Stimulated activated CD8-positive, alpha-beta memory T cell treated with anti-CD3 and anti-CD28 coated beads, Interleukin-4, amount 100 ng/mL, for 48 hours (primary cell): ENCODE measurements at regions not wholly inside any gene's neighbourhood (a gene's known extent, or its start where the extent isn't known, plus 50 kb on each side); places are given as distances from the start of the nearest gene placed in this dataset.
A peak's percentile ranks its signal among the peaks of the same experiment; 100 is the strongest.
"Not testable (repeated sequence)": the region's sequence is repeated elsewhere in the genome, so short reads cannot be mapped to it uniquely, and the experiment has no call there.

Experiments used
- DNase-seq: peaks from one replicate; pipeline ENCODE4 v3.0.0-alpha.2; 2020

DNA sequence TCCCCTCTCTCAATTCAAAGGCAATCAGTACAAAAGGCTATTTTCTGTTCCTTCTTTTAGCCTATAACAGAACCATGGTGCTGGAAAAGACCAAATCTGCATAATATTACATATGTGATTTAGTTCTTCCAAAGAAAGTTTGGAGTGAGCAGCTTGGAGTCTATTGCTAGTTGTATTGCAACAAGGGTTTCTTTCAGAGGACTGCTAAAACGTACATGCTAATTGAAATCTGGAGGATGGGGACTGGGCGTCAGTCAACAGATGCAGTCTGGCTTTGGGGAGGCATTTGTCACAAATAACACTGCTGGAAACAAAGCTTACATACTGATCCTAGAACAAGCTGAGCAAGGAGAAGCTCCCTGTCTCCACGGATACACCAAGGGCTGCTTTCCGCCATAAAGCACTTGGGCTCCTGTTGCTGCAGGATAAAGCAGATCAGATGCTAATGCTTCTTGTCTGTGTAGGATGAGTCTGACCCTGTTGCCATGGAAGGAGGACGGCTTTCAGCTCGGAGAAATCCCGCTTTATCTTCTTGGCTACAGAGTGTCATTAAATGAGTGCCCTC lies 883.5 kb downstream of the SORCS1 start:
- no peak for DNase-seq

- DNase-seq, result no peak
These were observed 886.1 kb downstream of the SORCS1 start for GRCh38 chr10:106278383-106278782.

DNA sequence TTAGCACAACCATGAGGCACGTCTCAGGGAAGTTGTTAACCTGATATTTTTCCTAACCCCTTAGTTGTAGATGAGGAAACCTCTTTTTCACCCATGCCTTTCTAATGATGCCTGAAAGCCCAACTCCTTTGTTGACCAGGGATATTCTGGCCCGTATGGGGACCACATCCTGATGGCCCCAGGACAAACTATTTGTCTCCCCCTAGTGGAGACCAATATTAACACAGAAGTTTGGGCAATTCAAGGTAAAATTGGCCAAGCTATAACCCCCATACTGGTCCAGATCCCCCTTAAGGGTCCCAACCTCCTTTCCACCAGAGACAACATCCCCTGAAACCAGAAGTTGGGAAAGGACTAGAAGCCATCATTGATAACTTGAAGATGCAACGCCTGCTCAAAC lies 893.3 kb downstream of the SORCS1 start:
- no peak for DNase-seq

GRCh38 chr10:106268000-106268399 lies 896.5 kb downstream of the SORCS1 start:
- DNase-seq, result no peak

- no peak for DNase-seq
These were observed 896.9 kb downstream of the SORCS1 start for GRCh38 chr10:106267591-106267990.

DNA sequence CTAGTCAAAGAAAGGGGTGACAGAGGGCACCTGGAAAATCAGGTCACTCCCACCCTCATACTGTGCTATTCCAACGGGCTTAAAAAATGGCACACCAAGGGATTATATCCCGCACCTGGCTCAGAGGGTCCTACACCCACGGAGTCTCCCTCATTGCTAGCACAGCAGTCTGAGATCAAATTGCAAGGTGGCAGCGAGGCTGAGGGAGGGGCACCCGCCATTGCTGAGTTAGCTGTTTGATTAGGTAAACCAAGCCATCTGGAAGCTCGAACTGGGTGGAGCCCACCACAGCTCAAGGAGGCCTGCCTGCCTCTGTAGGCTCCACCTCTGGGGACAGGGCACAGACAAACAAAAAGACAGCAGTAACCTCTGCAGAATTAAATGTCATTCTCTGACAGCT lies 907.1 kb downstream of the SORCS1 start:
- DNase-seq, result not testable (repeated sequence)

GRCh38 chr10:106255111-106255678 lies 909.3 kb downstream of the SORCS1 start:
- DNase-seq, result no peak

- no peak for DNase-seq
These were observed 910.4 kb downstream of the SORCS1 start for GRCh38 chr10:106254071-106254470.

DNA sequence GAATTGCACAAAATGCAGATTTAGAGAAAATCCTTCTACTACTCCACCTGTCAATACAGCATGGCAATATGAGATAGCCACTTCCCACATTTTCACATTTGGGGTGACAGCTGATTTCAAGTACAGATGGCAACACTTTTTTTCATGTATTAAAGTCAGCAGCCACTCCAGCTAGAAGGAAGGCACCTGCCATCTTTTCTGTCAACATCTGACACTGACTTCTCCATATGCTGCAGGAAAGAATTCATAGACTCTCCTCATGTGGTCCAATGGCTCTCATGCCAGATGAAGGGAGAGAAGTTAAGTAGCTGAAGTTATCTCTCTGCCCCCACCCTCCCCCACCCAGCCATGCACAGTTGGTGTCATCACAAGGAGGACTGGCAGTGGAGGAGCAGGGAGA lies 912.0 kb downstream of the SORCS1 start:
- no peak for DNase-seq

DNA sequence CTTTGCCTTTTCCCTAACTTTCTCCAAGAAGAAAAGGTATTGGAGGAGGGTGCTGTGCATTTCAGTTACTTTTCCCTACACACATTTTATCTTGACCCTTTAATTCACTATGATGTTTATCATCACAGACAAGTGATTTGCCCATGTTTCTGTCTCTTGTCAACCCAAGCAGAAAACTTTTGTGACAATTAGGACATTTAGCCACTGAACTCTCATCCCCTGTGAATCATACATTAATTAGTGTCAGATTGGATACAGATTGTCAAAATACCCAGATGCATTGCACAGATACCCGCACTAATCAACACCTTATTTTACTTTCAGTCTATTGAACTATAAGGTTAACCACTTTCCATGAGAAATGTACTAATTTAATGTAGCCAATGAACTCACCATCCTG lies 912.9 kb downstream of the SORCS1 start:
- DNase-seq, result no peak

GRCh38 chr10:106242301-106242700 lies 922.2 kb downstream of the SORCS1 start:
- DNase-seq, result no peak

DNA sequence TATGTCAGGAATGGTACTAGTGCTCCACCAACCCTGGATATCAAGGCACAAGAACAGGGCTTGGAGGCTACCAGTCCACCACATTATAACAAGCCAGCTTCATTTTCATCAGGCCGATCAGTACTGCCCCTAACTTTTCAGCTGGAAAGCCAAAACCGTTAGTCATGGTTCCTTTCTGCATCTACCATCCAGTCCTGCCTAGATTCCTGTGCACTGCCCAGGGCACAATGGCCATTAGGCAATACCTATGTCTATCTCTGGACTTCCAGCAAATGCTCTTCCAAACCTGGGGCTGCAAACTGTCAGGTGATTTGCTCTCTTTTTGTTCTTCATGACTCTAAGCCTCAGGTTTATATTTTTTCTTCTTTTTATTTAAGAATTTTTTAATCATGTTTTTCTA lies 937.7 kb downstream of the SORCS1 start:
- no peak for DNase-seq

GRCh38 chr10:106226142-106226541 lies 938.4 kb downstream of the SORCS1 start:
- DNase-seq, result no peak

GRCh38 chr10:106224676-106225075 lies 939.8 kb downstream of the SORCS1 start:
- no peak for DNase-seq

DNA sequence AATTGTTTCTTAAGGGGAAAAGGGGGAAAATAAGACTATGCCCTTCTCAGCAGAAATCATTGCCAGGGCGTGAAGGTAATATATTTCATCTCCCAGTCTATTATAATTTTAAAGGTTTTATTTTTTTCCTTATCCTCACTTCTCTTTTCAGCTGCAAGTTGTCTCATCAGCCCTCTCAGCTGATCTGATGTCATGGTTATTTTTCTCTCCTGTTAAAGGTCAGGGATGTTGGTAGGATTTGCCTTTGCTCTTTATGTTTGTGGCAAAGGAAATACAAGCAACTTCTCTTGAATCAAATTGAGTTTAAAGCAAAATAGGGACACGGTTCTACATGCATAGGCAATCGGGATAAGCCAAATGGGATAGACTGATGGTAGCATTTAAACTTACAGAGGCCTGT lies 946.9 kb downstream of the SORCS1 start:
- no peak for DNase-seq

- DNase-seq, result no peak
These were observed 948.4 kb downstream of the SORCS1 start for GRCh38 chr10:106216085-106216484.

DNA sequence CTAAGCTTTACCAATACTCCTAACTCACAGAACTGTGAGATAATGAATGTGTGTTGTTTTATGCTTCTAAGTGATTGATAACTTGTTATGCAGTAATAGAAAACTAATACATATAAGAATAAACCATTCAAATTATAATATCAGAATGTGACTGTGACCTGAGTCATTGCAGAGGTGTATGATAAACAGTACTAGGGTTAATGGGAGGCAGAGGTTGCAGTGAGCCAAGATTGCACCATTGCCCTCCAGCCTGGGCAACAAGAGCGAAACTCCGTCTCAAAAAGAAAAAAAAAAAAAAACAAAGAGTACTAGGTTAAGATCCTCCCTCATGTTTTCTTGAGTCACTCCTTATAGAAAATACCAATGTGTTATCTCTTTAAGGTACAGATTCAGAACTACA lies 950.3 kb downstream of the SORCS1 start:
- DNase-seq, result no peak

DNA sequence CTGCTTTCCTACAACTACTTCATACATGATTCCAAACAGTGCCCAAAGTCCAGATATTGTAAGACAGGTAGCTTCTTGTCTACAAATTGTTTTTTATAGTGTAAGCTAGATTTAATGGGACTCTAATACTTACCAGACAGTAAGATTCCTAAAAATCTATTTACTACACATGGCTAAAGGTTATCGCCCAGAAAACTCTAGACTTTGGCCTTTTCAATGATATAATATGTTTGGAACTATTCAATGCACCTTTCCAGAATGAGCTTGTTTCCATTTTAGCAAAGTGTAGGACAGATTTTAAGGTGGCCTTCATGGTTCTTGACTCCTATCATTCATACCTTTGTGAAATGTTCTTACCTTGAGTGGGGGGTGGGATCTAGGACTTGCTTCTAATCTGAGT lies 951.0 kb downstream of the SORCS1 start:
- no peak for DNase-seq

DNA sequence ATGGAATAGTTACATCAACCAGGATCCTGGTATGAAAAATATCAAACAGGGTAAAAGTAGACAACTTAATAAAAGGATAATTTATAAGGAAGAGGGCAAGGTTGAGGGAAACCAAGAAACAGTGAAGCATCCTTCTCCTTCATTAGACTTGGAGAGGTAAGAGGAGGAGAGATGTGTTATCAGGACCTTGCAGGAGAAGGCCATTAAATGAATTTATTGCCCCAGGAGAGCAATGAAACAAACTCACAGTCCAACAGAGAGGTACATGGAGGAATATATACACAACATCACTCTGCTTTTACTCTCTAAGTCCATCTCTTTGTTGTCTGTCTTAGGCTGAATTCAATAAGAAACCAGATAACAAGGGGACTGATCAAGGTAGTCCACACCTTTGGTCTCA lies 966.2 kb downstream of the SORCS1 start:
- DNase-seq, result no peak

GRCh38 chr10:106189292-106189691 lies 975.2 kb downstream of the SORCS1 start:
- DNase-seq, result peak; percentile 22

DNA sequence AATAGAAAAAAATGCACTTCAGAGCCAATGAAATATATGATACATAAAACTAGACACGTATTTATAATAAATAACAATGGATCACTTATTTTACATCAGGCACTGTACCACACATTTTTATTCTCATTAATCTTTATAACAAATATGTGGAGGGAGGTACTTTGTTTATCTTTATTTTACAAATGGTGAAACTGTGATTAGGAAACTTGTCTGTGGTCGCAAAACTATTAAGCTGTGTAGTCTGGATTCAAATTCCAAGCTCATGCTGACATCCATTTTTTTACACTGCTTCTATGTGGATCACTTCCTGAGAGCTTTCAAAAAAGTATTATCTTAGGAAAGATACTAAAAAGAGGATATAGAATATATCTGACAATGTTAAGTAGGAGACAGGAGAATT lies 978.6 kb downstream of the SORCS1 start:
- DNase-seq, result no peak

DNA sequence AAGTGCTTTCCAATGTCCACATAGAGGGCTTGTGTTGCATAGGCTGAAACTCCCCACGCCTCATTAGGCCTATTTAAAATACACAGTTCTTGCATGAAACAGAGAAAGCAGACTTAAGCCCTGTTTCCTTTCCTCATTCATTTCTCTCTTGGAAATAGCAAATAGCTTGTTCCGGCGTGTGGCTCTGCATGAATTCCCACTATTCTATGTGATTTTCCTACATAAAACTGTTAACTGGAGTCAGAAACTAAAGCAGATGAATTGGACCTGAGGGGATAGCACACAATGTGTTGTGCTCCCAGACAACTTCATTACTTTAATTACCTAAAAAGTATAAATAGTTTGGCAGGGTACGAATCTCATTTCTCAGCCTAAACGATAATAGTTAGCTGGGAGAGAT lies 981.5 kb downstream of the SORCS1 start:
- DNase-seq, result no peak

DNA sequence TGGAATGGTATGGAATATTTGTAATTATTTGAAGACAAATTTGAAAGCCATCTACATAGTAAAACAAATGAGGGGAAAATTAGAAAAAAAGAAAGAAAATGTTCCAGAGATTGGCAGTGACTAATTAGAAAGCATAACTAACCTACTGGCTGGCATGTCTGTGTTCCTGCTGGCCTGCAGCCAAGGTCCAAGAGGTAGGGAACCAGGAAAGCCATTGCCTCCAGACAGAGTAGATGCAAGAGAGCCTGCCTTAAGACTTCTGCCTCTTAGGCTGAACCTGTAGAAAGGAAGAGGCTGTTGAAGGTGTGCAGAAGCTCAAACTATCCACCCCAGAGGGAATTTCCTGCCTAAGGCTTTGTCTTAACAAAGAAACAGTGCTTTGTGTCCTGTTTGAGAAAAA lies 982.0 kb downstream of the SORCS1 start:
- DNase-seq, result no peak

DNA sequence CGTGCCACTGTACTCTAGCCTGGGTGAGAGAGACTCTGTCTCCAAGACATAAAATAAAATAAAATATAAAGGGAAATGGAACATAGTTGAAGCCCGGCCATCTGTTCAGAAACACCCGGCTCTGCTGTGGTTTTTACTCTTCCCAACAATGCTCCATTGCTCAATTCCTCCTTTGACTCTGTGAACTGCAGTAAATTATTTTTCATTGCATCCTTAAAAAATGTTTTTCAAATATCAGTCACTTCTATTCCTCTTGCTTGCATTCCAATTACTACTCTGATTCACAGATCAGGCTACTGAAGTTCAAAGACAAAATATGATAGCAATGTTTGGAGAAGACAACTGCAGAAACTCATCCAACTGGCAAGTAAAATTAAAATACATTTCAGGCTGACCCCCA lies 983.0 kb downstream of the SORCS1 start:
- no peak for DNase-seq

GRCh38 chr10:106179430-106179829 lies 985.1 kb downstream of the SORCS1 start:
- DNase-seq, result no peak
